CD4-positive, alpha-beta T cell (primary cell): ENCODE measurements at regions not wholly inside any gene's neighbourhood (a gene's known extent, or its start where the extent isn't known, plus 50 kb on each side); places are given as distances from the start of the nearest gene placed in this dataset.

Source experiments
- ATAC-seq: fragments of 200-7000 bp; cut with Tn5 transposase; one replicate; pipeline ENCODE4 v1.10.0; 2022; ENCODE audit warnings: mild to moderate bottlenecking; ENCODE audit not compliant: poor library complexity
- CTCF ChIA-PET: fragments of 350-600 bp; sonication (Branson Sonifier 250); formaldehyde crosslinking; loops from one replicate; lab custom pipeline; 2021; ENCODE audit warnings: antibody characterized with exemption, inconsistent platforms; lab: Charles Lee
- POLR2A ChIA-PET: fragments of 350-600 bp; sonication (Branson Sonifier 250); formaldehyde crosslinking; loops from one replicate; lab custom pipeline; 2021; ENCODE audit warnings: antibody characterized with exemption, inconsistent platforms; lab: Charles Lee
- DNase-seq, 14 experiments: peaks; one replicate each; pipeline ENCODE4 v3.0.0-alpha.2; 2013 to 2020; ENCODE audit warnings: mixed read lengths in 2 of 14
- H3K27ac ChIP-seq, 2 donors: one replicate each; pipeline versions ENCODE4 v1.5.1 to v1.7.0; 2013; ENCODE audit warnings: low read length in 2 of 2, low read depth in 1 of 2, mild to moderate bottlenecking in 1 of 2
- H3K27me3 ChIP-seq, 2 experiments: 1 replicate in 1 of 2; 2 replicates in 1 of 2; pipeline versions ENCODE4 v1.6.1 to v1.7.0; 2013; ENCODE audit warnings: low read length in 2 of 2, control low read depth in 1 of 2, mild to moderate bottlenecking in 1 of 2, moderate library complexity in 1 of 2; ENCODE audit not compliant: insufficient read depth in 2 of 2, control insufficient read depth in 1 of 2
- H3K36me3 ChIP-seq: one replicate; pipeline ENCODE4 v1.6.1; 2013; ENCODE audit warnings: low read length, control low read depth; ENCODE audit not compliant: insufficient read depth
- H3K4me1 ChIP-seq: one replicate; pipeline ENCODE4 v1.6.1; 2013; ENCODE audit warnings: low read length, control low read depth; ENCODE audit not compliant: insufficient read depth
- H3K4me3 ChIP-seq: one replicate; pipeline ENCODE4 v1.5.1; 2013; ENCODE audit warnings: mild to moderate bottlenecking, low read length, moderate library complexity
- H3K9me3 ChIP-seq, 2 experiments: 1 replicate in 1 of 2; 2 replicates in 1 of 2; pipeline versions ENCODE4 v1.6.1 to v1.7.0; 2013; ENCODE audit warnings: low read length in 2 of 2, mild to moderate bottlenecking in 2 of 2, control low read depth in 1 of 2, moderate library complexity in 1 of 2; ENCODE audit not compliant: control insufficient read depth in 1 of 2, insufficient read depth in 1 of 2
- H3K27ac Mint-ChIP-seq: one replicate; pipeline ENCODE4 v1.8.0; 2020; ENCODE audit warnings: mixed read lengths
- H3K27me3 Mint-ChIP-seq: one replicate; pipeline ENCODE4 v1.8.0; 2021; ENCODE audit warnings: mixed read lengths
- H3K36me3 Mint-ChIP-seq: one replicate; pipeline ENCODE4 v1.8.0; 2021; ENCODE audit warnings: low read depth, mixed read lengths
- H3K4me1 Mint-ChIP-seq: one replicate; pipeline ENCODE4 v1.8.0; 2021; ENCODE audit warnings: low read depth, mixed read lengths
- H3K4me3 Mint-ChIP-seq: one replicate; pipeline ENCODE4 v1.8.0; 2020; ENCODE audit warnings: mild to moderate bottlenecking, mixed read lengths
- H3K9me3 Mint-ChIP-seq: one replicate; pipeline ENCODE4 v1.8.0; 2020; ENCODE audit warnings: mixed read lengths
- intact Hi-C, 2 experiments: fragments of 100-400 bp; cut with DNase I in 1 of 2; cut with micrococcal nuclease in 1 of 2; formaldehyde crosslinking; loops; one replicate each; pipeline versions ENCODE4 v1.15.1 to v1.9.0; 2023 to 2025; cut with DNase I, micrococcal nuclease
- TF ChIP-seq, protein P1 (sequence below): fragments of 200-600 bp; IDR thresholded peaks from one replicate; pipeline ENCODE4 v1.8.0; 2022; ENCODE audit warnings: antibody characterized with exemption, mild to moderate bottlenecking

- Mint-ChIP-seq H3K4me3 (no peak overlapping the region), H3K27me3 (no peaks in the 10 kb centered on the region), H3K4me1 (no peaks in the 10 kb centered on the region), H3K36me3 (no peaks in the 10 kb centered on the region), H3K27ac (no peak overlapping the region), H3K9me3 (peaks cover 11% of the 10 kb centered on the region)
- DNase-seq (no peak), ATAC-seq (no peak)
- CTCF ChIA-PET, result no interaction called here
- TF ChIP-seq, protein P1, sequence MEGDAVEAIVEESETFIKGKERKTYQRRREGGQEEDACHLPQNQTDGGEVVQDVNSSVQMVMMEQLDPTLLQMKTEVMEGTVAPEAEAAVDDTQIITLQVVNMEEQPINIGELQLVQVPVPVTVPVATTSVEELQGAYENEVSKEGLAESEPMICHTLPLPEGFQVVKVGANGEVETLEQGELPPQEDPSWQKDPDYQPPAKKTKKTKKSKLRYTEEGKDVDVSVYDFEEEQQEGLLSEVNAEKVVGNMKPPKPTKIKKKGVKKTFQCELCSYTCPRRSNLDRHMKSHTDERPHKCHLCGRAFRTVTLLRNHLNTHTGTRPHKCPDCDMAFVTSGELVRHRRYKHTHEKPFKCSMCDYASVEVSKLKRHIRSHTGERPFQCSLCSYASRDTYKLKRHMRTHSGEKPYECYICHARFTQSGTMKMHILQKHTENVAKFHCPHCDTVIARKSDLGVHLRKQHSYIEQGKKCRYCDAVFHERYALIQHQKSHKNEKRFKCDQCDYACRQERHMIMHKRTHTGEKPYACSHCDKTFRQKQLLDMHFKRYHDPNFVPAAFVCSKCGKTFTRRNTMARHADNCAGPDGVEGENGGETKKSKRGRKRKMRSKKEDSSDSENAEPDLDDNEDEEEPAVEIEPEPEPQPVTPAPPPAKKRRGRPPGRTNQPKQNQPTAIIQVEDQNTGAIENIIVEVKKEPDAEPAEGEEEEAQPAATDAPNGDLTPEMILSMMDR, result no peak
- Histone ChIP-seq H3K36me3 (no peaks in the 10 kb centered on the region), H3K27me3 (no peaks in the 10 kb centered on the region), H3K4me1 (no peaks in the 10 kb centered on the region), H3K4me3 (no peak overlapping the region), H3K9me3 (no peaks in the 10 kb centered on the region), H3K27ac (no peak overlapping the region)
- POLR2A ChIA-PET, result no interaction called here
- intact Hi-C loops, result no loop called here
These were observed 107.3 kb upstream of the ELAVL2 start for GRCh38 chr9:23933348-23933747.

DNA sequence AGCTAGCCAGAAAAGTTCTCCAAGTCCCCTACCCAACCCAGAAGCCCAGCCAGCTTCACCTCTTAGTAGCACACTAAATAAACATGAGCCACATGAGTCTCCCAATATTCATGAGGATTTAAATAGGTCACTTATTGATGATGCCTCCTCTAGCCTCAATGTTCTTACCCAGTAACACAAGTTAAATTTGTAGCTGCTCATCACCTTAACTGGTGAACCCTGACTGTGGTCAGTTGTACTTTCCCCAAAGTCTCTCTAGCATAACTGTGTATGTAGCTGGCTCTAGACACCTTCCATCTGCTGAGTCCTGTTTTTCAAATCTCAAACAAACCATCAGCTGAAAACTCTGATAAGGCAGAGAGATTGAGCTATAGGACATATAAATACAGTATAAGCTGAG is 100.3 kb upstream of the ELAVL2 start:
- H3K4me3 ChIP-seq, result no peak overlapping the region
- no peak overlapping the region for H3K27ac ChIP-seq
- no peaks in the 10 kb centered on the region for H3K4me1 ChIP-seq
- intact Hi-C loops, result no loop called here
- no peaks in the 10 kb centered on the region for H3K27me3 Mint-ChIP-seq
- no peaks in the 10 kb centered on the region for H3K36me3 ChIP-seq
- H3K4me1 Mint-ChIP-seq, result no peaks in the 10 kb centered on the region
- ATAC-seq, result no peak
- no peak overlapping the region for H3K27ac Mint-ChIP-seq
- H3K4me3 Mint-ChIP-seq, result no peak overlapping the region
- no peaks in the 10 kb centered on the region for H3K36me3 Mint-ChIP-seq
- TF ChIP-seq, protein P1, result no peak
- ChIA-PET POLR2A (no interaction called here), CTCF (no interaction called here)
- DNase-seq, result no peak
- H3K27me3 ChIP-seq, result no peaks in the 10 kb centered on the region
- H3K9me3 ChIP-seq, result no peaks in the 10 kb centered on the region
- H3K9me3 Mint-ChIP-seq, result peaks cover 17% of the 10 kb centered on the region

DNA sequence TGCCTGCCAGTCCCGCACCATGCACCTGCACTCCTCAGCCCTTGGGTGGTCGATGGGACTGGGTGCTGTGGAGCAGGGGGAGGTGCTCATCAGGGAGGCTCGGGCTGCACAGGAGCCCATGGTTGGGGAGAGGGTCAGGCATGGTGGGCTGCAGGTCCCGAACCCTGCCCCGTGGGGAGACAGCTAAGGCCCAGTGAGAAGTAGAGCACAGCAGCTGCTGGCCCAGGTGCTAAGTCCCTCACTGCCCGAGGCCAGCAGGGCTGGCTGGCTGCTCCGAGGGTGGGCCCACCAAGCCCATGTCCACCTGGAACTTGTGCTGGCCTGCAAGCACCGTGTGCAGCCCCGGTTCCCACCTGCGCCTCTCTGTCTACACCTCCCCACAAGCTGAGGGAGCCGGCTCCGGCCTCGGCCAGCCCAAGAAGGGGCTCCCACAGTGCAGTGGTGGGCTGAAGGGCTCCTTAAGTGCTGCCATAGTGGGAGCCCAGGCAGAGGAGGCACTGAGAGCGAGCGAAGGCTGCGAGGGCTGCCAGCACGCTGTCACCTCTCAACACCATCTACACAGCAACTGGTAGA is 88.5 kb upstream of the ELAVL2 start:
- CTCF ChIA-PET, result no interaction called here
- TF ChIP-seq, protein P1, result no peak
- Mint-ChIP-seq H3K9me3 (peaks cover 14% of the 10 kb centered on the region), H3K27ac (no peak overlapping the region), H3K4me3 (no peak overlapping the region), H3K27me3 (no peaks in the 10 kb centered on the region), H3K36me3 (no peaks in the 10 kb centered on the region), H3K4me1 (no peaks in the 10 kb centered on the region)
- no peak for ATAC-seq
- intact Hi-C loops, result no loop called here
- Histone ChIP-seq H3K27me3 (no peaks in the 10 kb centered on the region), H3K4me3 (no peak overlapping the region), H3K9me3 (peaks cover 0 to 11% of the 10 kb centered on the region in 2 experiments), H3K4me1 (no peaks in the 10 kb centered on the region), H3K27ac (no peak overlapping the region), H3K36me3 (no peaks in the 10 kb centered on the region)
- POLR2A ChIA-PET, result no interaction called here
- DNase-seq, result no peak
